ENCODE measurements at regions not wholly inside any gene's neighbourhood (a gene's known extent, or its start where the extent isn't known, plus 50 kb on each side); places are given as distances from the start of the nearest gene placed in this dataset.

DNA sequence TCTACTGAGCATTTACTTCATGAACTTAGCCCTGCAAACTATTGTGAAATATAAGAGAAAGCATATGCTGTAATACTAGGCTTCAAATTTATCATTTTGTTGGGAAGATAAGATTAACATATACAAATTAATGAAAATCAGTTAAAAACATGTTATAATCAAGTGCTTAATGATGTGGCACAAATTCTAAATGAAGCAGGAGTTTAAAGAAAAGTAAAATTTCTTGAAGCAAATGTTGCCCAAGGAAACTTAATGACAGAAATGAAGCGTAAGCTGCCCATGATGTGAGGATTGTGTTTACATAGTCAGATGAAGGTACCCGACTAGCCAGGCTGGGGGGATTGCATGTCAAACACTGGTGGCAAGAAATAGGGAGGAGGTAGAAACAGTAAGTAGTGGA, 103.1 kb upstream of the GAP43 start:
- Histone ChIP-seq H3K27me3 (ENCODE audit: insufficient read depth, low read depth, severe bottlenecking) (no peaks in the 10 kb centered on the region), H3K4me3 (ENCODE audit: low read depth, low read length) (no peak overlapping the region), H3K9me3 (ENCODE audit: severe bottlenecking) (no peaks in the 10 kb centered on the region), H3K36me3 (no peaks in the 10 kb centered on the region), H3K27ac (no peak overlapping the region)
- TF ChIP-seq, protein P1, sequence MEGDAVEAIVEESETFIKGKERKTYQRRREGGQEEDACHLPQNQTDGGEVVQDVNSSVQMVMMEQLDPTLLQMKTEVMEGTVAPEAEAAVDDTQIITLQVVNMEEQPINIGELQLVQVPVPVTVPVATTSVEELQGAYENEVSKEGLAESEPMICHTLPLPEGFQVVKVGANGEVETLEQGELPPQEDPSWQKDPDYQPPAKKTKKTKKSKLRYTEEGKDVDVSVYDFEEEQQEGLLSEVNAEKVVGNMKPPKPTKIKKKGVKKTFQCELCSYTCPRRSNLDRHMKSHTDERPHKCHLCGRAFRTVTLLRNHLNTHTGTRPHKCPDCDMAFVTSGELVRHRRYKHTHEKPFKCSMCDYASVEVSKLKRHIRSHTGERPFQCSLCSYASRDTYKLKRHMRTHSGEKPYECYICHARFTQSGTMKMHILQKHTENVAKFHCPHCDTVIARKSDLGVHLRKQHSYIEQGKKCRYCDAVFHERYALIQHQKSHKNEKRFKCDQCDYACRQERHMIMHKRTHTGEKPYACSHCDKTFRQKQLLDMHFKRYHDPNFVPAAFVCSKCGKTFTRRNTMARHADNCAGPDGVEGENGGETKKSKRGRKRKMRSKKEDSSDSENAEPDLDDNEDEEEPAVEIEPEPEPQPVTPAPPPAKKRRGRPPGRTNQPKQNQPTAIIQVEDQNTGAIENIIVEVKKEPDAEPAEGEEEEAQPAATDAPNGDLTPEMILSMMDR (IDR thresholded peaks at IDR 0.05; ENCODE audit: low read depth, low read length) = no peak
- no peak for DNase-seq

DNA sequence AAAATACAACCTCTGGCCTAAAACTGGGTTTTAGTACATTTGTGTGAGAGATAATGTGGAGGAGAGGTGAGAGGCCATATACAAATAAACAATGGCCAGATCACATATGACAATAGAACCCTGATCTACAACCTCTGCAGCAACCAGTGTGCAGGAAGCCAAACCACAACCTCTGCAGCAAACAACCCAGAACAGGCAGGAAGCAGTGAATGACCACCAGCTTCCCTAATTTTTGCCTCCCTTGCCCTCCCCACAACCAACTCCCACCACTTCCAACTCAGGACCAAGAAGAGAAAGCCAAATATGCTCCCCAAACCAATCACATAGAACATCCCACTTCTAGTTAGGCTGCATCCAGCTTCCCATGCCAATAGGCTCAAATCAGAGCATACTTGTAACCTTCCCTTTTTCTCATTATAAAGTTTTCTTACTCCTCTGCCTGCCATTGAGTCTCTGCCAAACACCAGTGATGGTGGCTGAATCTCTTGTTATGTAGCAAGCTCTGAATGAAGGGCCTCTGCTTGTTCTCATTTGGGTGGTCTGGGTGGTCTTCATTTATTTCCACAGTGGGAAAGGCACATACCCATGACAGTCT, 102.6 kb upstream of the GAP43 start:
- Histone ChIP-seq H3K9me3 (ENCODE audit: severe bottlenecking) (no peaks in the 10 kb centered on the region), H3K27ac (no peak overlapping the region), H3K4me3 (ENCODE audit: low read depth, low read length) (no peak overlapping the region), H3K27me3 (ENCODE audit: insufficient read depth, low read depth, severe bottlenecking) (no peaks in the 10 kb centered on the region), H3K36me3 (no peaks in the 10 kb centered on the region)
- TF ChIP-seq, protein P1 (IDR thresholded peaks at IDR 0.05; ENCODE audit: low read depth, low read length) = no peak
- no peak for DNase-seq

DNA sequence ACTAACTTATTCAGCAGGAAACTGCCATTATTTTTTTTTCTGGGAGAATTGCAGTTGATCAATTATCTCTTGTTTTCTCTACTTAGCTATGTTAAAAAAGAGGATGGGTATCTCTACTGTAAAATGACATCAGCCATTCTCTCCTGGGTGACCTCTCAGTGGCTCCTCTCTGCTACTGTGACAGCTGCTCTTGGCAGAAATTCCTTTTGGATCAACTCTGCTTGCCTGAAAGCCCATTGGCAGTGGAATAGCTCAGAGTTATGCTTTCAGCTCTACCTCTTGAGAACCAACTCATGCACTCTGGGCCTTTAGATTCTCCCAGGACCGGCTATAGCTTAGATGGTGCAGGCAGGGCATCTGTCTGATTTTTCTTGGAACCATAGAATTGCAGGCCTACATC, 99.9 kb upstream of the GAP43 start:
- H3K27ac ChIP-seq = no peak overlapping the region
- H3K36me3 ChIP-seq = no peaks in the 10 kb centered on the region
- no peaks in the 10 kb centered on the region for H3K9me3 ChIP-seq (ENCODE audit: severe bottlenecking)
- TF ChIP-seq, protein P1 (IDR thresholded peaks at IDR 0.05; ENCODE audit: low read depth, low read length) = no peak
- peak; percentile 10 for DNase-seq
- no peak overlapping the region for H3K4me3 ChIP-seq (ENCODE audit: low read depth, low read length)
- no peaks in the 10 kb centered on the region for H3K27me3 ChIP-seq (ENCODE audit: insufficient read depth, low read depth, severe bottlenecking)

DNA sequence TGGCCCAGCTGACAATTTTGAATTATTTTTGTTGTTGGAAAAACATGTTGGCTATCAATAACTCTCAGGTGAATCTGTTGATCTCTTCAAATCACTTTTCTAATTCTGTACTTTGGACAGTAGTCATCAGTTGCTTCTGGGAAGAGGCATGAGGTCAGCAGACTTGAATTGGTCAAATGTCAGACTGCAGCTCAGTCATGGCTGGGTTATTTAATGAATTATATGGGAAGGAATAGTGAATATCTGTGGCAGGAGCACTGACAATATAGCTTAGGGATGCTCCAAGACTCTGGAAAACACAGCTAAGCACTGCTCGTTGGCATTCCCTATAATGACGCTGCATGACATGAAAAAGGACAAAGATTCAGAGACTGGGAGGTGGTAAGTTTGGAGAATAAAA, 98.8 kb upstream of the GAP43 start:
- no peak for DNase-seq
- Histone ChIP-seq H3K9me3 (ENCODE audit: severe bottlenecking) (no peaks in the 10 kb centered on the region), H3K27me3 (ENCODE audit: insufficient read depth, low read depth, severe bottlenecking) (no peaks in the 10 kb centered on the region), H3K27ac (no peak overlapping the region), H3K36me3 (no peaks in the 10 kb centered on the region), H3K4me3 (ENCODE audit: low read depth, low read length) (no peak overlapping the region)
- TF ChIP-seq, protein P1 (IDR thresholded peaks at IDR 0.05; ENCODE audit: low read depth, low read length) = no peak

DNA sequence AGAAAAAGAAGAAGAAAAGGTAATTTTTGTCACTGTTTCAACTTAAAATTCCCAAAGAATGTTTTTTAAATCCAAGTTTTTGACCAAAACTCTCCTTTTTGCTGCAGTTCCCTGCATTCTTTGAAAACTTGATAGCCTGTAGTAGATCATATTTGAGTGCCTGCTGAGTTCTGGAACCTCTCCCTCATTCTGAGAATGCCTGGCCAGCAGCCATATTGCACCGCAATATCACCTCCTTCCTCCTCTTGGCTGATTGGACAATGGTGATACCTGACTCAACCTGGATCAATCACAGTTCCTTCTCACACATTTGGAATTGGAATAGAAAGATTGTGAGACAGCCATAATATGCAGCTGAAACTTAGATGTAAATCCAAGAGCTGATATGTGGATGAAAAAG, 97.6 kb upstream of the GAP43 start:
- Histone ChIP-seq H3K9me3 (ENCODE audit: severe bottlenecking) (no peaks in the 10 kb centered on the region), H3K4me3 (ENCODE audit: low read depth, low read length) (no peak overlapping the region), H3K27ac (no peak overlapping the region), H3K27me3 (ENCODE audit: insufficient read depth, low read depth, severe bottlenecking) (no peaks in the 10 kb centered on the region), H3K36me3 (no peaks in the 10 kb centered on the region)
- DNase-seq = no peak
- TF ChIP-seq, protein P1 (IDR thresholded peaks at IDR 0.05; ENCODE audit: low read depth, low read length) = no peak

DNA sequence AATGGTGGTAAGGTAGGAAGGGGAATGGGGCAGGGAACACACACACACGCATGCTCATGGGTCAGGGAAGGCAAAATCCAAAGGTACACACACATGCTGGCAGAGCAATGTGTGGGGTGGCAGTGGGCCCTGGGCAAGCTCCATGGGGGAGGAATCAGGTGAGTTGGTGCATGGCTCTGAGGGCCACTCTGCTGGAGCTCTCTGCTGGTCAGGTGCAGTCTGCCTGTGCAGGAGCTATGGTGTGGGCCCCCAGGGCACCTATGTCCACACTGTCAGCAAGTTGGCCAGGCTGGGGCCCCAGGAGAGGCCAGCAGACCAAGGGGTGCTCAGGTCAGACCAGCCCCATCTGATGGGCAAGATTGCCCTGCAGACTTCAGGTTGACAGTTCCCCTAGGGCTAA, 90.1 kb upstream of the GAP43 start:
- no peak overlapping the region for H3K4me3 ChIP-seq (ENCODE audit: low read depth, low read length)
- H3K27ac ChIP-seq = no peak overlapping the region
- TF ChIP-seq, protein P1 (IDR thresholded peaks at IDR 0.05; ENCODE audit: low read depth, low read length) = no peak
- H3K27me3 ChIP-seq (ENCODE audit: insufficient read depth, low read depth, severe bottlenecking) = no peaks in the 10 kb centered on the region
- no peak for DNase-seq
- H3K36me3 ChIP-seq = no peaks in the 10 kb centered on the region
- no peaks in the 10 kb centered on the region for H3K9me3 ChIP-seq (ENCODE audit: severe bottlenecking)
